K562 (cell line): ENCODE measurements at regions not wholly inside any gene's neighbourhood (a gene's known extent, or its start where the extent isn't known, plus 50 kb on each side); places are given as distances from the start of the nearest gene placed in this dataset.

ENCODE experiments used
- CHD7 ChIP-seq: fragments of 200-600 bp; sonication (generic); IDR thresholded peaks from one replicate; pipeline ENCODE4 v1.6.1; 2012; ENCODE audit warnings: mild to moderate bottlenecking, low read depth, low read length, inconsistent platforms

- no peak for TF ChIP-seq CHD7
Observed at GRCh38 chr20:7708782-7709181, 231.5 kb downstream of the HAO1 start (continued).
